H7 (cell line): ENCODE measurements at regions not wholly inside any gene's neighbourhood (a gene's known extent, or its start where the extent isn't known, plus 50 kb on each side); places are given as distances from the start of the nearest gene placed in this dataset.
A peak's percentile ranks its signal among the peaks of the same experiment; 100 is the strongest.
"Not testable (repeated sequence)": the region's sequence is repeated elsewhere in the genome, so short reads cannot be mapped to it uniquely, and the experiment has no call there.

Experiments used
- DNase-seq: peaks from one replicate; pipeline ENCODE4 v3.0.0; 2012
- H3K27me3 ChIP-seq: 2 replicates; pipeline ENCODE4 v1.6.0; 2011; ENCODE audit warnings: mild to moderate bottlenecking, low read length; ENCODE audit not compliant: control insufficient read depth, insufficient read depth
- H3K36me3 ChIP-seq: replicated peaks from 2 replicates; pipeline ENCODE4 v1.5.1; 2011; ENCODE audit warnings: low read length; ENCODE audit not compliant: control insufficient read depth, insufficient read depth
- H3K4me3 ChIP-seq: 2 replicates; pipeline ENCODE4 v1.5.1; 2011; ENCODE audit warnings: low read depth, mild to moderate bottlenecking, control low read depth, low read length, moderate library complexity; ENCODE audit not compliant: insufficient read depth

GRCh38 chrX:1086444-1087409 lies 125.7 kb downstream of the CRLF2 start:
- H3K4me3 ChIP-seq, result no peak overlapping the region
- H3K36me3 ChIP-seq, result no peaks in the 10 kb centered on the region
- DNase-seq, result no peak
- no peaks in the 10 kb centered on the region for H3K27me3 ChIP-seq

GRCh38 chrX:1085871-1086270 lies 126.6 kb downstream of the CRLF2 start:
- not testable (repeated sequence) for DNase-seq, H3K36me3 ChIP-seq, H3K27me3 ChIP-seq, H3K4me3 ChIP-seq

GRCh38 chrX:1084689-1085088 lies 127.8 kb downstream of the CRLF2 start:
- H3K4me3 ChIP-seq, result no peak overlapping the region
- DNase-seq, result no peak
- H3K36me3 ChIP-seq, result no peaks in the 10 kb centered on the region
- no peaks in the 10 kb centered on the region for H3K27me3 ChIP-seq

GRCh38 chrX:1076871-1077651 lies 135.4 kb downstream of the CRLF2 start:
- Histone ChIP-seq H3K4me3 (no peak overlapping the region), H3K36me3 (no peaks in the 10 kb centered on the region), H3K27me3 (no peaks in the 10 kb centered on the region)
- no peak for DNase-seq

GRCh38 chrX:1075741-1076140 lies 136.7 kb downstream of the CRLF2 start:
- Histone ChIP-seq H3K4me3 (no peak overlapping the region), H3K27me3 (no peaks in the 10 kb centered on the region), H3K36me3 (no peaks in the 10 kb centered on the region)
- DNase-seq, result no peak

GRCh38 chrX:1075156-1075555 lies 137.3 kb downstream of the CRLF2 start:
- no peak for DNase-seq
- Histone ChIP-seq H3K36me3 (no peaks in the 10 kb centered on the region), H3K27me3 (no peaks in the 10 kb centered on the region), H3K4me3 (no peak overlapping the region)

GRCh38 chrX:1074755-1075154 lies 137.7 kb downstream of the CRLF2 start:
- Histone ChIP-seq H3K36me3 (no peaks in the 10 kb centered on the region), H3K27me3 (no peaks in the 10 kb centered on the region), H3K4me3 (no peak overlapping the region)
- no peak for DNase-seq

DNA sequence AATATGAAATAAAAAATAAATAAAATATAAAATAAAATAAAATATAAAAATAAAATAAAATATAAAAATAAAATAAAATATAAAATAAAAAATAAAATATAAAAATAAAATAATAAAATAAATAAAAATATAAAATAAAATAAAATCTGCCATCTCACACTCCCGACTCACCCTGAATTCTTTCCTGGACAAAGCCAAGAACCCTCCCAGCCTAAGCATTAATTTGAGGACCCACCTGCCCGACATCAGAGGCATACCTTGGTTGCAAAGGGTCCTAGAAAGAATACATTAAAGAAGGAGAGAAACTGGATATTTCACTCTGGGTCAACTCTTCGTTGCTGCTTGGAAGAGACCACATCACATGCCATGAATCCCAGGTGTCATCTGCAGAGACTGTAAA lies 138.3 kb downstream of the CRLF2 start:
- H3K4me3 ChIP-seq, result no peak overlapping the region

DNA sequence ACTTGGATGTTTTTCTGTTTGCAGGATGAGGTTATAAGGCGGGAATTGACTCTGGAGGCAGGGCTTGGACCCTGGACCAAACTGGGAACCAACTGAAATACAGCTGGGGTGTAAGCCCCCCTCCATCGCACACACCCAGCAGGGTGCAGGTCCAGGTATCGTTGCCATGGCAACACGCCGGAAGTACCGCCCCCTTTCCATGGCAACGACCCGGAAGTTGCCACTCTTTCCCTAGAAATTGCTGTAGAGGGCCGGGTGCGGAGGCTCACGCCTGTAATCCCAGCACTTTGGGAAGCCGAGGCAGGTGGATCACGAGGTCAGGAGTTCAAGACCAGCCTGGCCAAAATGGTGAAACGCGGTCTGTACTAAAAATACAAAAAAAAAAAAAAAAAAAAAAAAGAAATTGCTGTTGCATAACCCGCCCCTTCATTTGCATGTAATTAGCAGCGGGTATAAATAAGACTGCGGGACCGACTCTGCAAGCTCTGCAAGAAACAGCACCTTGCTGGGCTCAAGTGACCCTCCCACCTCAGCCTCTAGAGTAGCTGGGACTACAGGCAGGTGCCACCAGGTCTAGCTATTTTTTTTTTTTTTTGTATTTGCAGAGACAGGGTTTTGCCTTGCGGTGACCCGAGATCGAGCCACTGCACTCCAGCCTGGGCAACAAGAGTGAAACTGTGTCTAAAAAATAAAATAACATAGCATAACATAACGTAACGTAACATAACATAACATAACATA lies 139.6 kb downstream of the CRLF2 start:
- H3K27me3 ChIP-seq, result no peaks in the 10 kb centered on the region
- DNase-seq, result peak; percentile 49
- H3K4me3 ChIP-seq, result no peak overlapping the region; the same call in 1 of the 2 replicates
- no peaks in the 10 kb centered on the region for H3K36me3 ChIP-seq

More for the DNA sequence above, 138.3 kb downstream of the CRLF2 start:
- no peaks in the 10 kb centered on the region for H3K36me3 ChIP-seq
- H3K27me3 ChIP-seq, result no peaks in the 10 kb centered on the region
- no peak for DNase-seq

DNA sequence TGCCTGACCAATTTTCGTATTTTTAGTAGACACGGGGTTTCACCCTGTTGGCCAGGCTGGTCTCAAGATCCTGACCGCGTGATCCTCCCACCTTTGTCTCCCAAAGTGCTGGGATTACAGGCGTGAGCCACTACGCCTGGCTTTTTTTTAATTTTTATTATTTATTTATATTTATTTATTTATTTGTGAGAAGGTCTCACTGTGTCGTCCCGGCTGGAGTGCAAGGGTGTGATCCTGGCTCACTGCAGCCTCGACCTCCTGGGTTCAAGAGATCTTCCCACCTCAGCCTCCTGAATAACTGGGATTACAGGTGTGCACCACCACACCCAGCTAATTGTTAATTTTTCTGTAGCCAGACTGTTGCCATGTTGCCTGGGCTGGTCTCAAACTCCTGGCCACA lies 141.1 kb downstream of the CRLF2 start:
- Histone ChIP-seq H3K27me3 (no peaks in the 10 kb centered on the region), H3K4me3 (no peak overlapping the region), H3K36me3 (no peaks in the 10 kb centered on the region)
- DNase-seq, result no peak

DNA sequence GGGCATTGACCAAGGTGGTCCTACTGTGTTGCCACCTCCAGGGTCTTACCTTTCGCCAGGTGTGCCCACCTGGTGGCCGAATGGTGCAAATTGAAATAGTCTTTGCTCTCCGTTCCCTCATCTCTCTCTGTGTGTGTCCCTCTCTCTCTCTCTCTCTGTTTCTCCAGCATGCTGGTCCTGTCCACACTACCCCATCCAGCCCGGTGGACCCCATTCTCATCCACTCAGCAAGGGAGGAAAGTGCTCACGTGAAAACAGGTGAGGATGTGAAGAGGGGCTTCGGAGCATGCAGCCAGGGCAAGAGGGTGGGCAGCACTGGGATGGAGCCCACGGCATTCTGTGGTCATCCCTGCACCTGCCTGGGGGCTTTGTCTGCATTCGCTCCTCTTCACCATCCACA lies 150.1 kb downstream of the CRLF2 start:
- DNase-seq, result no peak
- Histone ChIP-seq H3K27me3 (no peaks in the 10 kb centered on the region), H3K36me3 (no peaks in the 10 kb centered on the region), H3K4me3 (no peak overlapping the region)

DNA sequence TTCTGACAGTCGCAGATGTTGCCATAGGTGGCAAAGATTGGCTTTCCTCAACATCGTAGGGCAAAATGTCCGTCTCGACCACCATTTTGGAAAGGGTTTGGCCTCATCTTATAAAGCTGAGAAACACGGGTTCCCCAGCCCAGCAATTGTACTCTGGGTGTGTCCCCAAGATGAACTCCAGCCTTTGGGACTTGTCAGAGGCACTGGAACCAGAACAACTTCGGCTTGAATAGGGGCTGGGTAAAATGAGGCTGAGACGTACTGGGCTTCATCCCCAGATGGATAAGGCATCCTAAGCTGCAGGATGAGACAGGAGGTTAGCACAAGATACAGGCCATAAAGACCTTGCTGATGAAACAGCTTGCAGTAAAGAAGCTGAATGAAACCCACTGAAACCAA lies 151.9 kb downstream of the CRLF2 start:
- DNase-seq, result no peak
- H3K36me3 ChIP-seq, result no peaks in the 10 kb centered on the region
- H3K27me3 ChIP-seq, result no peaks in the 10 kb centered on the region

GRCh38 chrX:1059576-1060561 lies 152.6 kb downstream of the CRLF2 start:
- DNase-seq, result no peak
- Histone ChIP-seq H3K27me3 (no peaks in the 10 kb centered on the region), H3K4me3 (no peak overlapping the region), H3K36me3 (no peaks in the 10 kb centered on the region)

More for the DNA sequence above, 151.9 kb downstream of the CRLF2 start:
- H3K4me3 ChIP-seq, result no peak overlapping the region
